ENCODE measurements at regions not wholly inside any gene's neighbourhood (a gene's known extent, or its start where the extent isn't known, plus 50 kb on each side); places are given as distances from the start of the nearest gene placed in this dataset.

DNA sequence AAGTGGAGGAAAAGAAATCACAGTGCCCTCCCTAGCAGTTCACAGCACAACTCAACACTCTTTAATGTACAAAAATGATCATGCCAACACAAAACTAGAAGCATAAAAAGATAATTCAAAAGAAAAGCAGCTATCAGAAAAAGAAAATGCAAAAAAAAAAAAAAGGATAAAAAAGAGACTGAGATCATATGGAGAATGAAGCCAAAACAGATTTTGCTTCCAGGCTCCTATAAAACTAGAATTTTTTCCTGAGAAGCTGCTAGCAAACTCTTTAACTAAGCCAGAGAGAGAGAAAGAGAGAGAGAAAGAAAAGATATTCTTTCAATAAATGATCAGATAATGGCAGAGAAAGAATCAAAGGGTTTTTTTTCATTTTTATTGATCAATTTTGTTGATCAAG lies 288.0 kb upstream of the ANKRD30A start:
- H3K9me3 Mint-ChIP-seq: no peaks in the 10 kb centered on the region
- H3K4me1 Mint-ChIP-seq (ENCODE audit: low read depth): no peaks in the 10 kb centered on the region
- H3K36me3 Mint-ChIP-seq: no peaks in the 10 kb centered on the region
- CTCF ChIA-PET: no interaction called here
- intact Hi-C loops (cut with micrococcal nuclease): no loop called here
- POLR2A ChIA-PET: no interaction called here
- no peak overlapping the region for H3K27ac Mint-ChIP-seq
- H3K27me3 Mint-ChIP-seq: no peaks in the 10 kb centered on the region
- H3K4me3 Mint-ChIP-seq: no peak overlapping the region
- DNase-seq: no peak

- no peak overlapping the region for H3K4me3 Mint-ChIP-seq
Measured at GRCh38 chr10:36819781-36820180, 305.6 kb upstream of the ANKRD30A start.

DNA sequence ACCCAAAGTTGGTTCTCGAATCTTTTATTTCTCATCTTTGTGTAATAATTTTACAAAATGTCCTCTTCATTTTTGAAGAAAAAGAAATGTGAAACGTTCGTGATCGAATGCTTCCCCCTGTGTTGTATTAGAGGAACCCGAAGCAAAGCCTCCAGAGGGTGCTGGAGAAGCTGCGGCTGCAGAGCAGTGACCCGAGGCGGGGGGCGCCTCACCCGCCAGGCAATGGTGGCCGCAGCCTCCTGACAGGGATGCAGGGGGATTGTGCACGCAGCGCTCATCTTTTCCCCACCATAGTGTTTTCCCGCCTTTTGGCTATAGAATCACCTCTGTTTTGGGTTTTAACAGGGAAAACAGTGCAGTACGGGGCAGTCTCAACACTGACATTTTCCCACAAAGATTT lies 307.5 kb upstream of the ANKRD30A start:
- DNase-seq: no peak
- Mint-ChIP-seq H3K9me3 (peaks cover 11% of the 10 kb centered on the region), H3K27ac (no peak overlapping the region), H3K4me1 (ENCODE audit: low read depth) (no peaks in the 10 kb centered on the region), H3K36me3 (no peaks in the 10 kb centered on the region), H3K4me3 (no peak overlapping the region), H3K27me3 (no peaks in the 10 kb centered on the region)
- intact Hi-C loops (cut with micrococcal nuclease): no loop called here
- ChIA-PET CTCF (no interaction called here), POLR2A (no interaction called here)

More at GRCh38 chr10:36819781-36820180, 305.6 kb upstream of the ANKRD30A start:
- ChIA-PET CTCF (no interaction called here), POLR2A (no interaction called here)
- H3K36me3 Mint-ChIP-seq: no peaks in the 10 kb centered on the region
- H3K27me3 Mint-ChIP-seq: no peaks in the 10 kb centered on the region
- H3K4me1 Mint-ChIP-seq (ENCODE audit: low read depth): no peaks in the 10 kb centered on the region
- H3K27ac Mint-ChIP-seq: no peak overlapping the region
- no peak for DNase-seq
- peaks cover 16% of the 10 kb centered on the region for H3K9me3 Mint-ChIP-seq
- intact Hi-C loops (cut with micrococcal nuclease): no loop called here

- no peaks in the 10 kb centered on the region for H3K36me3 Mint-ChIP-seq
- H3K4me1 Mint-ChIP-seq (ENCODE audit: low read depth): no peaks in the 10 kb centered on the region
- no peak overlapping the region for H3K4me3 Mint-ChIP-seq
- no peaks in the 10 kb centered on the region for H3K9me3 Mint-ChIP-seq
- intact Hi-C loops (cut with micrococcal nuclease): no loop called here
- no peaks in the 10 kb centered on the region for H3K27me3 Mint-ChIP-seq
- no peak for DNase-seq
- H3K27ac Mint-ChIP-seq: no peak overlapping the region
- POLR2A ChIA-PET: no interaction called here
- CTCF ChIA-PET: no interaction called here
Measured at GRCh38 chr10:36808625-36809362, 316.6 kb upstream of the ANKRD30A start.

- POLR2A ChIA-PET: no interaction called here
Measured at GRCh38 chr10:36803229-36803628, 322.2 kb upstream of the ANKRD30A start.

GRCh38 chr10:36802490-36803153 lies 322.8 kb upstream of the ANKRD30A start:
- no peaks in the 10 kb centered on the region for H3K4me1 Mint-ChIP-seq (ENCODE audit: low read depth)
- intact Hi-C loops (cut with micrococcal nuclease): no loop called here
- POLR2A ChIA-PET: no interaction called here
- H3K27ac Mint-ChIP-seq: no peak overlapping the region
- no peaks in the 10 kb centered on the region for H3K9me3 Mint-ChIP-seq
- H3K4me3 Mint-ChIP-seq: no peak overlapping the region
- CTCF ChIA-PET: no interaction called here
- no peaks in the 10 kb centered on the region for H3K36me3 Mint-ChIP-seq
- no peak for DNase-seq
- H3K27me3 Mint-ChIP-seq: no peaks in the 10 kb centered on the region

More at GRCh38 chr10:36803229-36803628, 322.2 kb upstream of the ANKRD30A start:
- no peaks in the 10 kb centered on the region for H3K4me1 Mint-ChIP-seq (ENCODE audit: low read depth)
- H3K27me3 Mint-ChIP-seq: no peaks in the 10 kb centered on the region
- CTCF ChIA-PET: no interaction called here
- intact Hi-C loops (cut with micrococcal nuclease): no loop called here
- no peaks in the 10 kb centered on the region for H3K36me3 Mint-ChIP-seq
- H3K4me3 Mint-ChIP-seq: no peak overlapping the region
- DNase-seq: no peak
- no peaks in the 10 kb centered on the region for H3K9me3 Mint-ChIP-seq
- no peak overlapping the region for H3K27ac Mint-ChIP-seq

DNA sequence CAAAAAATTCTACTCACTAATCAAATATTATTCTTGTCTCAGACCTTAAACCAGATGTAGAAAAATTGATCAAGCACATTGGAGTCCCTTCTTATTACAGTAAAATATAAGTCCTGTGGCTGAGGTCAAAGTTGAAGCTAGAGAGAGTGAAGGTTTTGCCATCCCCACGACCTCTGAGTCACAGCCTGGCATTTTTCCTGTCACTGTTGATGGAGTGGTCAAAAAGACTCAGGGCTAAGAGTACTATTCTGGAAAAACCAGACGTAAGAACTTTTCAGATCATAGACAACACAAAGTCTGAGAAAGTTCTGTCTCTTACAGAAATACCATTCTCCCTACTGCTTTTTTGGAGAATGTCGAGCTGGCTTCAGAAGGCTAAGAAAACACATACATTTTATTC lies 323.7 kb upstream of the ANKRD30A start:
- no peak for DNase-seq
- intact Hi-C loops (cut with micrococcal nuclease): no loop called here
- Mint-ChIP-seq H3K4me3 (no peak overlapping the region), H3K4me1 (ENCODE audit: low read depth) (no peaks in the 10 kb centered on the region), H3K27ac (no peak overlapping the region), H3K36me3 (no peaks in the 10 kb centered on the region), H3K9me3 (no peaks in the 10 kb centered on the region), H3K27me3 (no peaks in the 10 kb centered on the region)
- CTCF ChIA-PET: no interaction called here
- POLR2A ChIA-PET: no interaction called here

DNA sequence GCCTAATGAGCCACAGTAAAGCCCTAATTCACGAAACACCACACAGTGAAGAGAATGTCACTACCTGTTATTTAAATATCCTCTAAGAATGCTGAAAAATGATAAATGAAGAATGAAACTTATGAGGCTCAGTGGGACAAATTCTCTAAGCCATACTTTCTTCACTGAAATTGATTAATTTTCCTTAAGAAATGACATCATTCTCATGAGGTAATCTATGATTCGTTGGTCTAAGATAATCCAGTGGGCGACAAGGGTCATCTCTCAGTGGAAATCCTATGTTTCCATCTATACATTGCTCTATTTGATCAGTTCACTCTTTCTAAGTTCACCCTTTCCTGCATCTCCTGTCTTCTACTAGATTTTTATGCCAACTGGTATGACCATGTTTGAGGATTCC lies 330.4 kb upstream of the ANKRD30A start:
- H3K27me3 Mint-ChIP-seq: no peaks in the 10 kb centered on the region
- no peaks in the 10 kb centered on the region for H3K9me3 Mint-ChIP-seq
- H3K4me1 Mint-ChIP-seq (ENCODE audit: low read depth): no peaks in the 10 kb centered on the region
- H3K27ac Mint-ChIP-seq: no peak overlapping the region
- no peak for DNase-seq
- no peak overlapping the region for H3K4me3 Mint-ChIP-seq
- no peaks in the 10 kb centered on the region for H3K36me3 Mint-ChIP-seq
- CTCF ChIA-PET: no interaction called here
- intact Hi-C loops (cut with micrococcal nuclease): no loop called here
- POLR2A ChIA-PET: no interaction called here

DNA sequence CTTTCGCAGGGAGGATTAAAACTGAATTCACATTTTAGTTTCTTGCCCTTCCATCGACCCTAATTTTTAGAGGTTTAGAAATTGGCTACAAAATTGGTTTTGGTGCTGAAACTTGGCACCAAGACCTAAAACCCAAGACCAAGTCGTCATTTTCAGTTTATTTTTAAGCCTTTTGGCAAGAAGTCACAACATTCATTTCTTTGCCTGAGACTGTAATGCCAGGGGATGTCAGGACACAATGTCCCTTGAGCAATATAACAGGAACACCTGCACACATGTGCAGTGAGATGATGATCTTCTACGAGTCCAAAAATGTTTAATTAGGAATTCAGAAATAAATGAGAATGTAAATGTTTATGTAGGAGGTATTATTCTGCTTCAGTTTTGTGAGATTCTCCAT lies 335.4 kb upstream of the ANKRD30A start:
- no peak overlapping the region for H3K4me3 Mint-ChIP-seq
- H3K9me3 Mint-ChIP-seq: no peaks in the 10 kb centered on the region
- intact Hi-C loops (cut with micrococcal nuclease): no loop called here
- no peaks in the 10 kb centered on the region for H3K27me3 Mint-ChIP-seq
- no peak for DNase-seq
- ChIA-PET CTCF (no interaction called here), POLR2A (no interaction called here)
- H3K4me1 Mint-ChIP-seq (ENCODE audit: low read depth): no peaks in the 10 kb centered on the region
- no peaks in the 10 kb centered on the region for H3K36me3 Mint-ChIP-seq
- H3K27ac Mint-ChIP-seq: no peak overlapping the region

- no peak for DNase-seq
- Mint-ChIP-seq H3K36me3 (no peaks in the 10 kb centered on the region), H3K4me1 (ENCODE audit: low read depth) (no peaks in the 10 kb centered on the region), H3K9me3 (no peaks in the 10 kb centered on the region), H3K27ac (no peak overlapping the region), H3K4me3 (no peak overlapping the region), H3K27me3 (no peaks in the 10 kb centered on the region)
- CTCF ChIA-PET: no interaction called here
- intact Hi-C loops (cut with micrococcal nuclease): no loop called here
- POLR2A ChIA-PET: no interaction called here
Measured at GRCh38 chr10:36788152-36788551, 337.2 kb upstream of the ANKRD30A start.

- no peaks in the 10 kb centered on the region for H3K4me1 Mint-ChIP-seq (ENCODE audit: low read depth)
- intact Hi-C loops (cut with micrococcal nuclease): no loop called here
- H3K36me3 Mint-ChIP-seq: no peaks in the 10 kb centered on the region
- H3K4me3 Mint-ChIP-seq: no peak overlapping the region
- ChIA-PET CTCF (no interaction called here), POLR2A (no interaction called here)
- H3K9me3 Mint-ChIP-seq: no peaks in the 10 kb centered on the region
- DNase-seq: no peak
- H3K27me3 Mint-ChIP-seq: no peaks in the 10 kb centered on the region
- no peak overlapping the region for H3K27ac Mint-ChIP-seq
Measured at GRCh38 chr10:36783400-36783799, 342.0 kb upstream of the ANKRD30A start.

DNA sequence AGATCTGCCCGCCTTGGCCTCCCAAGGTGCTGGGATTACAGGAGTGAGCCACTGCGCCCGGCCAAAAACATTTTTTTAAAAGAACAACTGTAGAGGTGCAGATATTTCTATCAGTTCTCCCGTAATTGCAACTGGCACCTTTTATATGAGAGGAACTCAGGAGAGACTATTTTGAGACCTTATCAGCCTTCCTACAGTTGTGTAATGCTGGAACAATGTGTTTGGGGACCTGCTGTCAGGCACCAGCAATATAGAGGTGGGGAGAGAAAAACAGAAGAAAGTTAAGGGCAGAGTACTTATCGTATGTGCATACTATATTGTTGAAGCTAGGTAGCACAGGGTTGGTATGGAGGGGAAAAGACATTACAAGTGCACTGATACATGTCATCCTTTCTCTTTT lies 343.8 kb upstream of the ANKRD30A start:
- ChIA-PET CTCF (no interaction called here), POLR2A (no interaction called here)
- no peaks in the 10 kb centered on the region for H3K36me3 Mint-ChIP-seq
- intact Hi-C loops (cut with micrococcal nuclease): no loop called here
- no peak for DNase-seq
- no peaks in the 10 kb centered on the region for H3K4me1 Mint-ChIP-seq (ENCODE audit: low read depth)
- H3K27me3 Mint-ChIP-seq: no peaks in the 10 kb centered on the region
- H3K27ac Mint-ChIP-seq: no peak overlapping the region
- H3K4me3 Mint-ChIP-seq: no peak overlapping the region
- H3K9me3 Mint-ChIP-seq: no peaks in the 10 kb centered on the region

GRCh38 chr10:36780158-36780557 lies 345.2 kb upstream of the ANKRD30A start:
- no peaks in the 10 kb centered on the region for H3K27me3 Mint-ChIP-seq
- DNase-seq: no peak
- no peaks in the 10 kb centered on the region for H3K4me1 Mint-ChIP-seq (ENCODE audit: low read depth)
- ChIA-PET POLR2A (no interaction called here), CTCF (no interaction called here)
- intact Hi-C loops (cut with micrococcal nuclease): no loop called here
- no peaks in the 10 kb centered on the region for H3K36me3 Mint-ChIP-seq
- H3K27ac Mint-ChIP-seq: no peak overlapping the region
- H3K9me3 Mint-ChIP-seq: no peaks in the 10 kb centered on the region
- no peak overlapping the region for H3K4me3 Mint-ChIP-seq

All from activated CD4-positive, alpha-beta memory T cell treated with anti-CD3 and anti-CD28 coated beads for 36 hours (primary cell).